H1 (cell line): ENCODE measurements at regions not wholly inside any gene's neighbourhood (a gene's known extent, or its start where the extent isn't known, plus 50 kb on each side); places are given as distances from the start of the nearest gene placed in this dataset.

Source experiments
- CTCF ChIA-PET: fragments of 300-600 bp; sonication (Branson Sonifier 250); formaldehyde crosslinking; loops from one replicate; lab custom pipeline; 2021; ENCODE audit not compliant: partially characterized antibody; lab: Charles Lee
- POLR2A ChIA-PET: fragments of 300-600 bp; sonication (Branson Sonifier 250); formaldehyde crosslinking; loops from one replicate; lab custom pipeline; 2021; ENCODE audit warnings: inconsistent platforms; ENCODE audit not compliant: partially characterized antibody; lab: Charles Lee
- DNase-seq, 2 experiments: peaks; one replicate each; pipeline versions ENCODE4 v3.0.0 to v3.0.0-alpha.2; 2010 to 2022; ENCODE audit warnings: low spot score in 2 of 2, low read depth in 1 of 2, mixed read lengths in 1 of 2
- FAIRE-seq: peaks from 2 replicates; lab custom pipeline; 2011; peaks lifted over from hg19 to GRCh38; lab: Jason Lieb, UNC
- H2AFZ ChIP-seq: 2 replicates; pipeline ENCODE4 v1.8.1; 2012; ENCODE audit warnings: low read length, inconsistent platforms
- H2AK5ac ChIP-seq: 2 replicates; pipeline ENCODE4 v1.6.1; 2013; ENCODE audit warnings: low read depth, low read length
- H2BK120ac ChIP-seq: replicated peaks from 2 replicates; pipeline ENCODE3; 2013; ENCODE audit warnings: low read depth, low read length, inconsistent platforms
- H2BK12ac ChIP-seq: 2 replicates; pipeline ENCODE4 v1.6.1; 2013; ENCODE audit warnings: low read depth, low read length
- H2BK15ac ChIP-seq: 2 replicates; pipeline ENCODE4 v1.6.1; 2013; ENCODE audit warnings: low read length
- H2BK20ac ChIP-seq: 2 replicates; pipeline ENCODE4 v1.6.1; 2013; ENCODE audit warnings: low read length
- H2BK5ac ChIP-seq: 2 replicates; pipeline ENCODE4 v1.6.1; 2013; ENCODE audit warnings: low read depth, low read length
- H3K14ac ChIP-seq: 2 replicates; pipeline ENCODE4 v1.6.1; 2013; ENCODE audit warnings: inconsistent platforms; ENCODE audit not compliant: insufficient read length
- H3K18ac ChIP-seq: 2 replicates; pipeline ENCODE4 v1.6.1; 2013; ENCODE audit warnings: low read length; ENCODE audit errors: extremely low read depth
- H3K23ac ChIP-seq: 2 replicates; pipeline ENCODE4 v1.6.1; 2013; ENCODE audit warnings: inconsistent platforms; ENCODE audit not compliant: insufficient read length
- H3K23me2 ChIP-seq: 2 replicates; pipeline ENCODE4 v1.6.1; 2013; ENCODE audit warnings: low read depth, low read length
- H3K27ac ChIP-seq: 2 replicates; pipeline ENCODE4 v1.6.1; 2011; ENCODE audit warnings: low read depth, low read length, inconsistent platforms
- H3K27me3 ChIP-seq, 4 experiments: replicated peaks in 1 of 4; 1 replicate in 1 of 4; 2 replicates in 3 of 4; pipeline versions ENCODE4 v1.6.1 to v1.8.1; 2011 to 2013; ENCODE audit warnings: low read length in 3 of 4, mild to moderate bottlenecking in 3 of 4, inconsistent platforms in 2 of 4, mixed read lengths in 2 of 4, moderate library complexity in 1 of 4; ENCODE audit not compliant: control insufficient read depth in 3 of 4, insufficient read depth in 3 of 4; ENCODE audit errors: extremely low read depth in 1 of 4
- H3K36me3 ChIP-seq, 4 experiments: 2 replicates each; pipeline versions ENCODE4 v1.6.1 to v1.8.1; 2011 to 2013; ENCODE audit warnings: mild to moderate bottlenecking in 4 of 4, low read length in 3 of 4, moderate library complexity in 2 of 4, control low read depth in 1 of 4, inconsistent platforms in 1 of 4; ENCODE audit not compliant: insufficient read depth in 4 of 4, control insufficient read depth in 2 of 4
- H3K4ac ChIP-seq: replicated peaks from 2 replicates; pipeline ENCODE3; 2013; ENCODE audit warnings: low read length, low read depth, mixed read lengths, inconsistent platforms; ENCODE audit not compliant: insufficient read length
- H3K4me1 ChIP-seq, 4 experiments: replicated peaks in 1 of 4; 1 replicate in 1 of 4; 2 replicates in 3 of 4; pipeline versions ENCODE4 v1.6.1 to v1.8.1; 2011 to 2013; ENCODE audit warnings: low read length in 3 of 4, inconsistent platforms in 2 of 4, mixed read lengths in 1 of 4; ENCODE audit not compliant: insufficient read depth in 4 of 4, control insufficient read depth in 3 of 4
- H3K4me2 ChIP-seq, 2 experiments: 2 replicates each; pipeline versions ENCODE4 v1.6.1 to v1.8.1; 2011 to 2013; ENCODE audit warnings: low read depth in 2 of 2, low read length in 2 of 2, control low read depth in 1 of 2, inconsistent platforms in 1 of 2, mild to moderate bottlenecking in 1 of 2; ENCODE audit not compliant: insufficient read depth in 1 of 2
- H3K4me3 ChIP-seq, 4 experiments: fragments of 200-600, 300-600 bp in 1 of 4; sonication (generic), shearing (Covaris generic), sonication (Bioruptor Twin) in 1 of 4; 2 replicates each; pipeline versions ENCODE4 v1.5.1 to v1.8.1; 2011 to 2016; ENCODE audit warnings: low read length in 4 of 4, low read depth in 3 of 4, control low read depth in 2 of 4, inconsistent platforms in 2 of 4, mild to moderate bottlenecking in 2 of 4, mixed read lengths in 1 of 4, moderate library complexity in 1 of 4; ENCODE audit not compliant: insufficient read depth in 2 of 4; ENCODE audit errors: extremely low read depth in 1 of 4
- H3K56ac ChIP-seq: replicated peaks from 2 replicates; pipeline ENCODE3; 2013; ENCODE audit warnings: low read depth, mild to moderate bottlenecking, mixed read lengths, low read length, inconsistent platforms; ENCODE audit not compliant: insufficient read length
- H3K79me1 ChIP-seq: 2 replicates; pipeline ENCODE4 v1.6.1; 2013; ENCODE audit warnings: low read depth, low read length, control low read depth
- H3K79me2 ChIP-seq, 2 experiments: 2 replicates each; pipeline versions ENCODE4 v1.6.1 to v1.8.1; 2012 to 2013; ENCODE audit warnings: low read length in 2 of 2, mild to moderate bottlenecking in 2 of 2, inconsistent platforms in 1 of 2; ENCODE audit not compliant: insufficient read depth in 2 of 2, control insufficient read depth in 1 of 2
- H3K9ac ChIP-seq, 4 experiments: replicated peaks in 1 of 4; 1 replicate in 1 of 4; 2 replicates in 3 of 4; pipeline versions ENCODE4 v1.6.1 to v1.8.1; 2011 to 2013; ENCODE audit warnings: low read depth in 3 of 4, low read length in 3 of 4, control low read depth in 2 of 4, mild to moderate bottlenecking in 2 of 4, moderate library complexity in 2 of 4, inconsistent platforms in 1 of 4; ENCODE audit errors: extremely low read depth in 1 of 4
- H3K9me3 ChIP-seq, 2 experiments: 2 replicates each; pipeline versions ENCODE4 v1.6.1 to v1.8.1; 2012 to 2013; ENCODE audit warnings: mild to moderate bottlenecking in 2 of 2, moderate library complexity in 2 of 2, control low read depth in 1 of 2, inconsistent platforms in 1 of 2, low read depth in 1 of 2, low read length in 1 of 2, mixed read lengths in 1 of 2; ENCODE audit not compliant: insufficient read depth in 2 of 2
- H4K20me1 ChIP-seq, 2 experiments: replicated peaks in 1 of 2; 2 replicates each; pipeline versions ENCODE3 to v1.8.1; 2011 to 2013; ENCODE audit warnings: inconsistent platforms in 2 of 2, low read length in 2 of 2, mild to moderate bottlenecking in 1 of 2; ENCODE audit not compliant: insufficient read depth in 2 of 2, control insufficient read depth in 1 of 2
- H4K5ac ChIP-seq: 2 replicates; pipeline ENCODE4 v1.6.1; 2013; ENCODE audit warnings: low read length, low read depth, mixed read lengths, inconsistent platforms; ENCODE audit not compliant: insufficient read length
- H4K8ac ChIP-seq: 2 replicates; pipeline ENCODE4 v1.8.0; 2013; ENCODE audit warnings: mild to moderate bottlenecking, moderate library complexity, low read length, inconsistent platforms; ENCODE audit not compliant: insufficient read depth; ENCODE audit errors: extremely low read depth
- H4K91ac ChIP-seq: replicated peaks from 2 replicates; pipeline ENCODE3; 2013; ENCODE audit warnings: low read length, mixed read lengths, inconsistent platforms; ENCODE audit not compliant: insufficient read length
- CHD1 ChIP-seq: IDR thresholded peaks from 2 replicates; pipeline ENCODE4 v1.6.1; 2012; ENCODE audit warnings: low read depth, low read length, improper control_type of control experiment
- CHD7 ChIP-seq: fragments of 300-600 bp; sonication (generic); IDR thresholded peaks from 2 replicates; pipeline ENCODE4 v1.7.1; 2012; ENCODE audit warnings: low read length, moderate library complexity, mild to moderate bottlenecking, inconsistent platforms; ENCODE audit not compliant: insufficient replicate concordance

- Histone ChIP-seq H3K14ac (no peak overlapping the region), H2BK15ac (no peak overlapping the region), H2AK5ac (no peak overlapping the region), H2BK12ac (no peak overlapping the region), H3K36me3 (no peaks in the 10 kb centered on the region), H2BK120ac (no peak overlapping the region), H3K79me1 (no peaks in the 10 kb centered on the region), H4K91ac (no peak overlapping the region), H3K9ac (no peak overlapping the region), H3K9me3 (no peaks in the 10 kb centered on the region), H3K27me3 (no peaks in the 10 kb centered on the region), H3K4ac (no peak overlapping the region), H4K20me1 (no peaks in the 10 kb centered on the region), H3K56ac (no peak overlapping the region), H3K18ac (no peak overlapping the region), H3K4me3 (no peak overlapping the region), H3K27ac (no peak overlapping the region), H4K5ac (no peak overlapping the region), H2AFZ (no peak overlapping the region), H3K4me1 (no peaks in the 10 kb centered on the region), H2BK20ac (no peak overlapping the region), H4K8ac (no peak overlapping the region), H2BK5ac (no peak overlapping the region), H3K23ac (no peak overlapping the region), H3K4me2 (no peak overlapping the region), H3K79me2 (no peaks in the 10 kb centered on the region), H3K23me2 (no peaks in the 10 kb centered on the region)
- no peak for DNase-seq
- POLR2A ChIA-PET: no interaction called here
- CTCF ChIA-PET: interaction anchor here (1.9 to 2.2 kb wide), 2 partner anchors 8 to 20 kb away, joined by 4 to 7 read pairs; no protein-coding TSS in a partner anchor
- FAIRE-seq: no peak
- TF ChIP-seq CHD7 (no peak), CHD1 (no peak)
Measured at GRCh38 chr2:16881122-16881521, 215.5 kb upstream of the CYRIA start.
